SH-SY5Y (cell line): ENCODE measurements at regions not wholly inside any gene's neighbourhood (a gene's known extent, or its start where the extent isn't known, plus 50 kb on each side); places are given as distances from the start of the nearest gene placed in this dataset.

ENCODE experiments used
- GATA2 ChIP-seq: IDR thresholded peaks from 2 replicates; pipeline ENCODE4 v1.6.1; 2011; ENCODE audit warnings: mild to moderate bottlenecking, low read depth, low read length
- GATA3 ChIP-seq: IDR thresholded peaks from 2 replicates; pipeline ENCODE4 v1.6.1; 2011; ENCODE audit warnings: low read depth, mild to moderate bottlenecking, low read length, moderate library complexity

DNA sequence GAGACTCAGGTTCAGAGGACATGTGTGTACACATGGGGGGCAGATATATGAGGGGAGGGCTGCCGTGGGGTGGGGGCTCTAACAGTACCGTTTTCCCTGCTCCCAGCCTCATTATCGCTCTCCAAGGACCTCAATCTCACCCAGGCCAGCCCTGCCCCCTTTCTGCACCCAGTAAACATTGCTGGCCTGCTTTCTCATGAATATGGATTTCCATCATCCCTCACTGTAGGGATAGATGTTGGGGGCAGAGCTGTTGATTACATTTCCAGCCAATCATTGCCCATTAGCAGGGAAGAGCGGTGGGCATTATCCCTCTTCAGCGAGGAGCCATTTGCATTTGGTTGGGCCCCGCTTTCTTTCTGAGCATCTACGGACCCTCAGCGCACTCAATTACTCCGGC is 273.8 kb downstream of the RPS6KC1 start:
- TF ChIP-seq GATA3 (no peak), GATA2 (no peak)

DNA sequence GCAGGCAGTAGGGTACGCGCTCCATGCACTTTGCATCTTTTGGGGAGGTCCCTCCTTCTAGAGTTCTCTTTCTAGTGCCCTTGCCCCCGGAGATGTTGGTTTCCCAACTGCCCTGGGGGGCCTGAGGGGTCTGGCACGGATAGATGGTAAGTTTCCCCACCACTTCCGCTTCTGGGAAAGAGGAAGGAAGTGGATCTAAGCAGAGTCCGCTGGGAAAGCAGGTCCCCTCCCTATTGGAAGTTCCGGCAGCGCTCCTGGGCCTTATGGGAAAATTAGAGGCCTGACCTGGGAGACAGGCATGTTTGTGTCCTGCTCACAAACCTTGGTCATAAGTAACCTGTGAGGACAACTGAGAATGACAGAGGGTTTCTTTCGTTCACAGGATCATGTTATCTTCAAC is 274.4 kb downstream of the RPS6KC1 start:
- TF ChIP-seq GATA2: no peak
- no peak for TF ChIP-seq GATA3

DNA sequence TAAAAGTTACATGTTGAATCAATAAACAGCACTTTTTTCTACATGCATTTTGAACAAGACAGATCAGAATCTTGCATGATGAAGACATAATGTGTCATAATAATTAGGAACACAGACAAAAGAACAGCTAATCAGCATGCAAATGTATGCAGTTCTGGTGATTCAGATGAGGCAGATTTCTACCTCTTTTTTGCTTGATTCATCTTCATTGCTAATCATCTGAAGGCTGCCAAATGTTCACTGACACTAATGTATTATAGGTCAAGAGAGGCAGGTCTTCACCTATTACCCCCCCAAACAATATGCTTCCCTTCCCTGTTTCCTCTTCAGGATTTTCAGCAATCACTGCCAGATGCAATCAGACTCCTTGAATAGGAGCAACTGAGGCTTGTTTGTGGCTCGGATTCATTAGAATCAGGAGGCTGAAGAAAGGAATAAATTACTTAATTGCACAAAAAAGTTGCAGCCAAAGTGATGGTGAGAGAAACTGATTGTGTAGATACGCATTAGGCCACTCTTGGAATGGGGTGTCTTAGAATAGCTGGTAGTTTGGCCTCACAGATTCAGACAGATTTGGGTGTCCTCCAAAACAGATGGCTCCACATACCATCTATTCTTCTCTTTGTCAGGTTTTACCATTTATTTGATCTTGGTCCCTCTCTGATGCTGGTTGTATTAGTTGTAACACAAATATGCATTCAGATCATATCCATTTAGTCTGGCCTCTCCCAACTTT is 275.4 kb downstream of the RPS6KC1 start:
- TF ChIP-seq GATA2 (no peak), GATA3 (no peak)

DNA sequence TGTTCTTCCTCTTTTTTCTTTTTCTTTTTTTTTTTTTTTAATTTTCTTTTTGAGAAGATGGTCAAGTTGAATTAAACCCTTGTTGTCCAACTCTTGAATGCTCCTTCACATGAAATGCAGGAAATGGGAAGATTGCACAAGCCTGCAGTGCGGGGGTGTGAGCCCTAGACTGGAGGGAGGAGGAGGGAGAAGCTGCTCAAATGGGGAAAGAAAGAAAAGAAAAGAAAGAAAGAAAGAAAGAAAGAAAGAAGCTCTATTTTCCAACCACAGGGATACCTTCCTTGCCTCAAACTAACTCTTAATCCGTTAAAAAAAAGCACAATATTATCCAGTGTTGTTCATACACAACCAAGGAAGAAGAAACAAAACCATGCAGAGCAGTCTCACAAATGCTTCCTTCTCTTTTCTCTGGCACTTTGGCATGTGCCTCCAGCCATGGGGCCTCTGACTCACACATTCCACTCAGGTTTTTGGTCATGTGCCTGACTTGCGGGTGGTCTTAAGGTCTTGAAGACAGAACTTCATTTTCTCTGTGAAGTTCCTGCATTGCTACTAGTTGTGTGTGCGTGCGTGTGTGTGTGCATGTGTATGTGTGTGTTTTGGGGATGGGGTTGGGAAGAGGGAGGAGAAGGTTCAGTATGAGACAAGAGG is 276.1 kb downstream of the RPS6KC1 start:
- TF ChIP-seq GATA3 (no peak), GATA2 (no peak)

DNA sequence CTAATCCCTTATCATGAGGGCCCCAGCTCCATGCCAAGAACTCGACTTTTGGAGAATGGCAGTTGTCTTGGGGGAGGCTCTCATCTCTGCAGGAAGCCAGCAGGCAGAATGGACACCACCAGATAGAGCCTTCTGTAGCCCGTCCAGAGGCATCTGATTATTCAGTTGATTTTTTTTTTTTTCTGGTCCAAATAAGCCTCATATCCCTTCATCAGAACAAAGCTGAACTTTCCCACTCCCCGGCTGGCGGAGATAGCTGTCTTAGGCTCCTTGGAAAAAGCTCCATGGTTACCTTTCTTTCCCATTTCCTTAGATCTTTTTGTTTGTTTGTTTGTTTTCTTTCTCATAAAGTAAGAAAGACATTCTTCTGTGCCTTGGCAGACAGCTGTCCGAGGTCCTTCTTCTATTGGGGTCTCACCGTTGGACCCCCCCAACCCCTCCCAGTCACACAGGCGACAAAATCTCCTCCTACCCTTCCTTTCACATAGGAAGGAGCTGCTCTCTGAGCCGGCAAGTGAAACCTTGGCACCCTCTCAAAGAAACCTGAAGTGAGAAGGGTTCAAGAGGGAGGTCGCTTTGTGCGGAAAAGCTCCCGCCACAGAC is 278.5 kb downstream of the RPS6KC1 start:
- TF ChIP-seq GATA2 (no peak), GATA3 (no peak)

DNA sequence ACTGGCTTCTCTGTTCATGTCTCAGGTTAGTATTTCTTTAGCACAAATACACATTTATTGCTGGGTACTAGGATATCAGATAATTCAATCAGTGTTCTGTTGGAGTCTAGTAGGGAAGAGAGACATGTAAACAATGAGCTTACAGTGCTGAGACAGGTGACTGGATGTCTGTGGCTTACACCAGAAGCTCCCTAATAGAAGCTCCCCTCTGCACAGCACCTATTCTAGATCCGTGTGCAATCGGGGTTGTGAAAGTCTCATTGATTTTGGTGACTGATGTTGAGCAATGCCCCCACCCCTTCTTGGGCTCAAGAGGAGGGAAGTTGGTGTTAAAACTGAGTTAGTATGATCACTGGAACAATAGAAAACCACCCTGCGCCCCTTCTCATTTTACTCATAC is 279.2 kb downstream of the RPS6KC1 start:
- TF ChIP-seq GATA2 (no peak), GATA3 (no peak)

DNA sequence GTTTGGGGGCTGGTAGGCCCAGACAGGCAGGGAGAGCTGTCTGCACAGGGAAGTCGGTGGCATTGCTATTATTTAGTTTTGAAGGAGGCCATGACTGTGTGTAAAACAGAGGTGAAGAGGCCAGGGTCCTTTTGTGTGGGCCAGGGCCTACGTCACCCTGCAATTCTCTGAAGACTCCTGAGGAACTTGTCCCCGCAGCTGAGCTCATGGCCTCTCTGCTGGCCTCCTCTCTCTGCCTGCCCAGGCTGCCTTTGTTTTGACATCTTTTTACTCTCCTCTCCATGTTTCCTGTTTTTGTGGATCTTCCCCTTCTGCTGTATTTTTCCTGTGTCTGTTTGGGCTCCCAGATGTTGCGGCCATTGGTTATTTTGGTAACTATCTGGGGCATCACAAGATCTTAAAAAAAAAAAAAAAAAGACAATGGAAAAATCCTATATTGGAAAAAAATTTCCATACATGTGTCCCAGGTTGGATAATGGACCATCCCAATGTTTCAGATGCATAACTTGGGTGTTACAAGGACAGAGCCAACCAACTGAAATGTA is 280.7 kb downstream of the RPS6KC1 start:
- TF ChIP-seq GATA2: no peak
- TF ChIP-seq GATA3: no peak

DNA sequence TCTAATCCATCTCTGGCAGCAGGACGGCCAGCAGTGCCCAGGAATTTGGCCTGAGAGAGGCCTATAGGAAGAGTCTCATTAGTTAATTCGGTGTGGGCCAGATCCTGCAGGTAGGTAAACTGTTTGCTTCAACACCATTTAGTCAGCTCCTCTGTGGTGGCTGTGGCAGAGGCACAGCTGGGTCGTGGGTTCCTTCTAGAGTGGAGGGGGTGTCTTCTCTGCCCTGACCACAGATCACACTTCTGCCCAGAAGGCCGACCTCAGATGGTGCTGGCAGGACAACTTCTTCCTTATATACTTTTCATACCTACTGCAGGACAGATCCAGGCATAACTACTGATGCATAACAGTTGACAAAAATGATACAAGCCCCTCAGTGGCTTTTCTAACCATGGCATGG is 281.4 kb downstream of the RPS6KC1 start:
- TF ChIP-seq GATA2: no peak
- TF ChIP-seq GATA3: no peak

DNA sequence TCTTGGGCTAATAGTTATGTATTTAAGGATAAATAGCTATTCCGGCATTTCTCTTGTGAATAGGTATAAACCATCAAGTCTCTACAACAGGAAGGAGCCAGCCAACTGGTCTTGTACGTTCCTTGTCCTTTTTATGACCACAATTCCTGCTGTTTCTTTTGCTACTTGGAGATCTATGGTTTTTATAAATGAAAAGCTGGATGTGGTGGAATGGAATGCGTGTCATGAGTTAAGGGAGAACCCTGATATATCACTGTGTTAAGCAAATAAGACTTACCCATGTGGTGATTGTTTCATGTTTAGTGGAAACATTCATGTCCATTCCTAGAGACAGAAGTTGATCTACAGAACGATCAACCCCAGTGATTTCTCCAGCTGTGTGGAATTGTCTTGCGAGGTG is 282.1 kb downstream of the RPS6KC1 start:
- no peak for TF ChIP-seq GATA3
- no peak for TF ChIP-seq GATA2

DNA sequence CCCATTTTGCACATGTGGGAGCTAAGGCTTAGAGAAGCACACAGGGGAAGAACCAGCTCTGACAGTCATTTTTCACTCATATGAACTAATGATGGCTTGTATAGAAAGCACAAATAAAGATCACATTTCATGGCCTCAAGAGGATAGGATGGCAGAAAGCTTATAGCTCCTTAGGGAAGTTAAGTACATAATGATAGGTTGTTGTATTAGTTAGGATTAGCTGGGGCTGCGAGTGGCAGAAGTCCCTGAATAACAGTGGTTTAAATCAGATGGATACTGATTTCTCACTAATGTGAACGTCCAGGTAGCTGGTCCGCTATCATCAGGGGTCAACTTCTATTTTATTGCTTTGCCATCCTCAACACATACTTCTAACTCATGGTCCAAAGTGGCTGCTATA is 284.0 kb downstream of the RPS6KC1 start:
- TF ChIP-seq GATA3 (no peak), GATA2 (no peak)

DNA sequence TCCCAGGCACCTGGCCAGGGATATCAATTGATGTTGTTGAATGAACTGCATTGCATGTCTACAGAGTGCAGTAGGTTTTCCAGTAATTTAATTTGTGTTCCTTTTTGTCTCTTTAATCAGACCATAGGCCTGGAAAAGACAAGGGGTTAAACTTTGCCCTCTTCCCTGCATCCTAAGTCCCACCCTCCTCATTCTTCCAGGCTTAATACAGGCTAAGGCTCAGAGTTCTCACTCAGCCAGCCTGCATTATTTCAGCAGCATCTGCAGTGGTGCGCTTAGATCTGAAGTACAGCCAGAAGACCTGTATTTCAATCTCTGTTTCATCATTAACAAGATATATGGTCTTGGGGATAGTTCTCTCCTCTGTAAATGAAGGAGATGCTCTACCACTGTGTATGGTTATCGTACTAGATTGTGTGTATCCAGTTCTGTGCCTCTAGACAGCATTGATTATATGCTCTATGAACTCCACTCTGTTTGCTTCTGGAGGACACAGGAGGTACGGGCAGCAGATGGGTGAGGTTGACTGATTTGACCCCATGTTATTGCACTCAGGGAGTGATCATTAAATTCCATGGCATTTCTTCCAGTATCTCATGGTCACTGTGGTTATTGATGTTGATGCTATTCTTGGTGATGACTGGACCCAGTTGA is 286.1 kb downstream of the RPS6KC1 start:
- TF ChIP-seq GATA3 (no peak), GATA2 (no peak)

DNA sequence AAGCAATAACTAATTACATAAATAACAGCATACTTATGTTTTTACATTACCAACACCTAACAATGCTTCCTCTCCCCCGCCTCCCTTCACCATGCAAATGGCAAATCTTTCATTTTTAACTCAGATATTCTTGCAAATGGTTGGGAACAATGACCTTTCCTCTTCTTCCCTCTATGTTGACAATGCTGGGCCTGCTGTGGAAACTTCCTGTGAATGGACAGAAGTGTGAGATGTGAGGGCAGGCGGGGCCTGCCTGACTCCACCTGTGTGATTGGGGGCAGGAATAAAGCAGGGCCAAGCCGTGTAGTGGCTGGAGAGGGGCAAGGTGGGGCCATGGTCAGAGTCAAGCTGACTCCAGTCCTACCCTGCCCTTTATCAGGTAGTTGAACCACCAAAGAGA is 289.6 kb downstream of the RPS6KC1 start:
- no peak for TF ChIP-seq GATA3
- no peak for TF ChIP-seq GATA2

DNA sequence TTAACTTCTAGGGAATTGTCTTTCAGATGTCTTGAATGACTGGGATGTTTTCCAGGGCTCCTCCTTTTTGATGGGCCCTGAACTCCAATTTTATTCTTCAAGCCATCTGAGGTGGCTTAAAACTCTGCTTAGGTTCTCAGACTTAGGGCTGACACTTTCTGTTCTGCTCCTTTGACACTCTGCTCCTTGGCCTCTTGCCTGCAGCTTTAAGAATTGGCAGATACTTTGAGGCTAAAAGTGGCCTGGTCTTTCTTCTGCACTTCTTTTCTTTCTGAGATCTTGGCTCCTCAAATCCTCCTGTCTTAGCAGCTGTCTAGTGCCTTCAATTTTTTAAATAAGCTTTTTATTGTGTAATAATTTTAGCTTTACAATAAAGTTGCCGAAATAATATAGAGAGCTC is 294.6 kb downstream of the RPS6KC1 start:
- TF ChIP-seq GATA3: no peak

DNA sequence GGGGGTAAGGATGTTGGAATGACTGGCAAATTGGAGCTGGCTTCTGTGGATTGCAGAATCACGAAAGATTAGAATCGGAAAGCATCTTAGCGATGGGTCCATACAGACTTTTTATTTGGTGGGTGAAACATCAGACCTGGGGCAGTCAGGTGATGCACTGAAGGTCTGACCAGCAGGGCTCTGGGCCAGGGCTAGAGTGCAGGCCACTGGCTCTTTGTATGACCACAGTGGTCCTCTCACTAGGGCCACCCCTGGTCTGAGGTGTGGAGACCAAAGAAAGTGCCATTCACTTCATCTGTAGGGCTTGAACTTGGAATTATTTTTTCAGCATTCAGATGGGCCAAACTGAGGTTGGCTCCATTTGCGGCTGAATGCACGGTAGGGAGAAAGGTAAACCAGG is 306.4 kb downstream of the RPS6KC1 start:
- TF ChIP-seq GATA3 (no peak), GATA2 (no peak)
